ENCODE measurements at regions not wholly inside any gene's neighbourhood (a gene's known extent, or its start where the extent isn't known, plus 50 kb on each side); places are given as distances from the start of the nearest gene placed in this dataset.

DNA sequence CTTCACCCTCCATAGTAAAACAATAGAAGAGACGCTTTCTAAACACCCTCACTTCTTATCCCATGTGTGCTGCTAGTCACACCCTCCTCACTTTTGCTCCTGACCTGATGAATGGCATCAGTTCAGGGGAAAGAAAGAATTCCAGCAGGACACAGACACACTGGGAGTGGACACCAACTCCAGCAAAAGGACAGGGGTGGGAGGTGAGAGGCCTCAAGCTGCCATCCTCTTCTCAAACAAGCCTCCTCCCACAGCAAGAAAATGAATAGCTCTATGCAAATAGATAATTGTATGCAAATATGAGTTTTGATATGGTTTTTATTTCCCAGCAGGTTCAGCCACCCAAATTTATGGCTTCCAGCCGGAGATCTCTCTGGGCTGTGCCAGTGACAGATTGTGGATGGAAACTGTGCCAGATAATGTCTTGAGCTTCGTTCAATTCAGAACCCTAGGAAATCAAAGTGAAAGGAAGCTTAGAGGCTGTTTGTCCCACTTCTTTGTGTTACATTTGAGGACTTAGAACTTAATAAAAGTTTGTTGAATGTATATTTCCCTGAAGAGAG is 209.3 kb upstream of the PPP2R3A start:
- TF ChIP-seq, protein P1, sequence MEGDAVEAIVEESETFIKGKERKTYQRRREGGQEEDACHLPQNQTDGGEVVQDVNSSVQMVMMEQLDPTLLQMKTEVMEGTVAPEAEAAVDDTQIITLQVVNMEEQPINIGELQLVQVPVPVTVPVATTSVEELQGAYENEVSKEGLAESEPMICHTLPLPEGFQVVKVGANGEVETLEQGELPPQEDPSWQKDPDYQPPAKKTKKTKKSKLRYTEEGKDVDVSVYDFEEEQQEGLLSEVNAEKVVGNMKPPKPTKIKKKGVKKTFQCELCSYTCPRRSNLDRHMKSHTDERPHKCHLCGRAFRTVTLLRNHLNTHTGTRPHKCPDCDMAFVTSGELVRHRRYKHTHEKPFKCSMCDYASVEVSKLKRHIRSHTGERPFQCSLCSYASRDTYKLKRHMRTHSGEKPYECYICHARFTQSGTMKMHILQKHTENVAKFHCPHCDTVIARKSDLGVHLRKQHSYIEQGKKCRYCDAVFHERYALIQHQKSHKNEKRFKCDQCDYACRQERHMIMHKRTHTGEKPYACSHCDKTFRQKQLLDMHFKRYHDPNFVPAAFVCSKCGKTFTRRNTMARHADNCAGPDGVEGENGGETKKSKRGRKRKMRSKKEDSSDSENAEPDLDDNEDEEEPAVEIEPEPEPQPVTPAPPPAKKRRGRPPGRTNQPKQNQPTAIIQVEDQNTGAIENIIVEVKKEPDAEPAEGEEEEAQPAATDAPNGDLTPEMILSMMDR (IDR thresholded peaks at IDR 0.05) = no peak
- TF ChIP-seq POLR2A (IDR thresholded peaks at IDR 0.05) = no peak
